ENCODE measurements at regions not wholly inside any gene's neighbourhood (a gene's known extent, or its start where the extent isn't known, plus 50 kb on each side); places are given as distances from the start of the nearest gene placed in this dataset.

- TF ChIP-seq REST (IDR thresholded peaks at IDR 0.05; ENCODE audit: low read depth) = no peak
- no peak for TF ChIP-seq RAD21 (IDR thresholded peaks at IDR 0.05; ENCODE audit: low read depth)
- no peak for TF ChIP-seq CREB1 (IDR thresholded peaks at IDR 0.05; ENCODE audit: low read depth)
- TF ChIP-seq TAF1 (IDR thresholded peaks at IDR 0.05; ENCODE audit: low read depth) = no peak
- TF ChIP-seq MAX (IDR thresholded peaks at IDR 0.05) = no peak
- TF ChIP-seq NFIC (IDR thresholded peaks at IDR 0.05) = no peak
- TF ChIP-seq USF1 (IDR thresholded peaks at IDR 0.05) = no peak
- no peak for TF ChIP-seq ZBTB7A (IDR thresholded peaks at IDR 0.05; ENCODE audit: low read depth)
- TF ChIP-seq YY1 (IDR thresholded peaks at IDR 0.05; ENCODE audit: low read depth) = no peak
- no peak for TF ChIP-seq CEBPB (IDR thresholded peaks at IDR 0.05)
- no peak for TF ChIP-seq FOXM1 (IDR thresholded peaks at IDR 0.05; ENCODE audit: borderline replicate concordance, low read depth)
- no peak for TF ChIP-seq EGR1 (IDR thresholded peaks at IDR 0.05)
- no peak for TF ChIP-seq TCF12 (IDR thresholded peaks at IDR 0.05; ENCODE audit: low read depth)
- no peak for TF ChIP-seq TEAD4 (IDR thresholded peaks at IDR 0.05)
- TF ChIP-seq EP300 (IDR thresholded peaks at IDR 0.05; ENCODE audit: borderline replicate concordance) = no peak
Measured at GRCh38 chr3:18775501-18775900, 350.4 kb upstream of the SATB1 start.

GRCh38 chr3:18774319-18775088 lies 349.4 kb upstream of the SATB1 start:
- TF ChIP-seq TCF12 (IDR thresholded peaks at IDR 0.05; ENCODE audit: low read depth) = no peak
- TF ChIP-seq FOXM1 (IDR thresholded peaks at IDR 0.05; ENCODE audit: borderline replicate concordance, low read depth) = no peak
- TF ChIP-seq RAD21 (IDR thresholded peaks at IDR 0.05; ENCODE audit: low read depth) = no peak
- no peak for TF ChIP-seq ZBTB7A (IDR thresholded peaks at IDR 0.05; ENCODE audit: low read depth)
- no peak for TF ChIP-seq MAX (IDR thresholded peaks at IDR 0.05)
- TF ChIP-seq TAF1 (IDR thresholded peaks at IDR 0.05; ENCODE audit: low read depth) = no peak
- no peak for TF ChIP-seq USF1 (IDR thresholded peaks at IDR 0.05)
- TF ChIP-seq CREB1 (IDR thresholded peaks at IDR 0.05; ENCODE audit: low read depth) = no peak

GRCh38 chr3:18772699-18773305 lies 347.7 kb upstream of the SATB1 start:
- TF ChIP-seq RAD21 (IDR thresholded peaks at IDR 0.05; ENCODE audit: low read depth) (no peak), EGR1 (IDR thresholded peaks at IDR 0.05) (no peak), EP300 (IDR thresholded peaks at IDR 0.05; ENCODE audit: borderline replicate concordance) (no peak), FOXM1 (IDR thresholded peaks at IDR 0.05; ENCODE audit: borderline replicate concordance, low read depth) (no peak), TAF1 (IDR thresholded peaks at IDR 0.05; ENCODE audit: low read depth) (no peak), TCF12 (IDR thresholded peaks at IDR 0.05; ENCODE audit: low read depth) (no peak), ZBTB7A (IDR thresholded peaks at IDR 0.05; ENCODE audit: low read depth) (no peak), TEAD4 (IDR thresholded peaks at IDR 0.05) (no peak), USF1 (IDR thresholded peaks at IDR 0.05) (no peak)

GRCh38 chr3:18771931-18772330 lies 346.8 kb upstream of the SATB1 start:
- no peak for TF ChIP-seq FOXM1 (IDR thresholded peaks at IDR 0.05; ENCODE audit: borderline replicate concordance, low read depth)
- no peak for TF ChIP-seq NFIC (IDR thresholded peaks at IDR 0.05)
- no peak for TF ChIP-seq TAF1 (IDR thresholded peaks at IDR 0.05; ENCODE audit: low read depth)
- no peak for TF ChIP-seq EP300 (IDR thresholded peaks at IDR 0.05; ENCODE audit: borderline replicate concordance)
- no peak for TF ChIP-seq YY1 (IDR thresholded peaks at IDR 0.05; ENCODE audit: low read depth)
- no peak for TF ChIP-seq USF1 (IDR thresholded peaks at IDR 0.05)
- no peak for TF ChIP-seq ZBTB7A (IDR thresholded peaks at IDR 0.05; ENCODE audit: low read depth)
- no peak for TF ChIP-seq EGR1 (IDR thresholded peaks at IDR 0.05)
- no peak for TF ChIP-seq RAD21 (IDR thresholded peaks at IDR 0.05; ENCODE audit: low read depth)
- no peak for TF ChIP-seq MAX (IDR thresholded peaks at IDR 0.05)
- TF ChIP-seq CEBPB (IDR thresholded peaks at IDR 0.05) = no peak
- no peak for TF ChIP-seq REST (IDR thresholded peaks at IDR 0.05; ENCODE audit: low read depth)
- no peak for TF ChIP-seq TEAD4 (IDR thresholded peaks at IDR 0.05)

Measured in Ishikawa (cell line).